ENCODE measurements at regions not wholly inside any gene's neighbourhood (a gene's known extent, or its start where the extent isn't known, plus 50 kb on each side); places are given as distances from the start of the nearest gene placed in this dataset.

GRCh38 chr5:99865159-99865558 lies 670.0 kb upstream of the FAM174A start:
- no peak for DNase-seq (ENCODE audit: low read depth)
- no peak for TF ChIP-seq CTCF (conservative IDR thresholded peaks at IDR 0.05; ENCODE audit: low read depth, low read length)
- H3K4me3 ChIP-seq (ENCODE audit: low read depth, low read length) = no peak overlapping the region

DNA sequence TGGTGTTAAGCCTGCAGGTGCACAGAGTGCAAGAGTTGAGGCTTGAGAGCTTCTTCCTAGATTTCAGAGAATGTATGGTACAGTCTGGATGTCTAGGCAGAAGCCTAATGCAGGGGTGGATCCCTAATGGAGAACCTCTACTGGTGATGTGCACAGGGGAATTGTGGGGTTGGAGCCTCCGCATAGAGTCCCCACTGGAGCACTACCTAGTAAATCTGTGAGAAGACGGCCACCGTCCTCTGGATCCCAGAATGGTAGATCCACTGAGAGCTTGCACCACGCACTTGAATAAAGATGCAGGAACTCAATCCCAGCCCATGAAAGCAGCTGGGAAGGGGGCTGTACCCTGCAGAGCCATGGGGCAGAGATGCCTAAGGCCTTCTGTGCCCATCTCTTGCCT lies 699.4 kb upstream of the FAM174A start:
- DNase-seq (ENCODE audit: low read depth) = no peak
- H3K4me3 ChIP-seq (ENCODE audit: low read depth, low read length) = no peak overlapping the region
- no peak for TF ChIP-seq CTCF (conservative IDR thresholded peaks at IDR 0.05; ENCODE audit: low read depth, low read length)

GRCh38 chr5:99827136-99827535 lies 708.0 kb upstream of the FAM174A start:
- DNase-seq (ENCODE audit: low read depth) = no peak
- no peak for TF ChIP-seq CTCF (conservative IDR thresholded peaks at IDR 0.05; ENCODE audit: low read depth, low read length)
- H3K4me3 ChIP-seq (ENCODE audit: low read depth, low read length) = no peak overlapping the region

GRCh38 chr5:99817796-99818195 lies 717.4 kb upstream of the FAM174A start:
- TF ChIP-seq CTCF (conservative IDR thresholded peaks at IDR 0.05; ENCODE audit: low read depth, low read length) = no peak

DNA sequence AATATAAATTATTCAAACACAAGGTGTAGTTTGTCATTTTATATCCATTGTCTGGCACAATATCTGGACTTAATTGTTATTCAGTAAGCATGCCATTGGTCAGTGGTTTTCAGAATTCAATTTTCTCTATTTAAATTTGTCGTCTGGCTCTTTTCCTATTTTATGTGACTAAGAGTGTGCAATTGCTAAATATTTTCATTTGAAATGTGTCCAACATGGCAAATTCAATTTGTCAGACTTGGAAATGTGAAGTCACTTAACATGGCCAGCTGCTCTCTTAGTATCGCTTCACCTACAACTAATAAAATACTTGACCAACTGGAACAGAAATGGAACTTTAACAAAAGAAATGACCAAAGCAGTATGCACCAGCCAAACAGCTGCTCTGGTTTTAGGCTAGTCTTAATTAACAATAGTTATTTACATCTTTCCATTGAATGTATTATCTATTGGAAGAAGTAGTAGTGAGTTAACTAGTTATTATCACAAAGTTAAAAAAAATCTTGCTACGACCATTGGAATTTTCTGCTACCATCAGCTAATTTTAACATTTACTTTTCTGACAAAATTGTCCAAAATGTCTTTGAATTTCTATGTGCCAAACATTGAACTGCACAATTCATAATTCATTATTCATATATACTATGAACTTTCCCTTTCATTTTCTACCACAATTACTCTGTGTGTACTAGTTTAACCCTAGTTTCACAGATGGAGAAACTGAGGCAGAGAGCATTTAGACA lies 720.7 kb upstream of the FAM174A start:
- TF ChIP-seq CTCF (conservative IDR thresholded peaks at IDR 0.05; ENCODE audit: low read depth, low read length) = no peak
- DNase-seq (ENCODE audit: low read depth) = no peak
- no peak overlapping the region for H3K4me3 ChIP-seq (ENCODE audit: low read depth, low read length)

More at GRCh38 chr5:99817796-99818195, 717.4 kb upstream of the FAM174A start:
- H3K4me3 ChIP-seq (ENCODE audit: low read depth, low read length) = no peak overlapping the region
- no peak for DNase-seq (ENCODE audit: low read depth)

- no peak overlapping the region for H3K4me3 ChIP-seq (ENCODE audit: low read depth, low read length)
- no peak for TF ChIP-seq CTCF (conservative IDR thresholded peaks at IDR 0.05; ENCODE audit: low read depth, low read length)
- peak; percentile 28 for DNase-seq (ENCODE audit: low read depth)
Measured at GRCh38 chr5:99808657-99809230, 726.4 kb upstream of the FAM174A start.

GRCh38 chr5:99807346-99807745 lies 727.8 kb upstream of the FAM174A start:
- TF ChIP-seq CTCF (conservative IDR thresholded peaks at IDR 0.05; ENCODE audit: low read depth, low read length) = no peak
- DNase-seq (ENCODE audit: low read depth) = no peak

More at GRCh38 chr5:99807346-99807745, 727.8 kb upstream of the FAM174A start:
- no peak overlapping the region for H3K4me3 ChIP-seq (ENCODE audit: low read depth, low read length)
